ENCODE measurements at regions not wholly inside any gene's neighbourhood (a gene's known extent, or its start where the extent isn't known, plus 50 kb on each side); places are given as distances from the start of the nearest gene placed in this dataset.

- Histone ChIP-seq H3K4me2 (no peak overlapping the region), H3K36me3 (ENCODE audit: insufficient read depth) (no peaks in the 10 kb centered on the region), H3K4me3 (no peak overlapping the region), H2AFZ (no peak overlapping the region), H3K27ac (ENCODE audit: low read depth) (no peak overlapping the region), H3K9me2 (ENCODE audit: insufficient read depth) (0 out of 2 replicates have a peak, but pooled peaks cover 2% of the 10 kb centered on the region), H4K20me1 (replicated peaks; ENCODE audit: insufficient read depth) (no peaks in the 10 kb centered on the region), H3K79me2 (replicated peaks; ENCODE audit: insufficient read depth) (no peaks in the 10 kb centered on the region), H3F3A (replicated peaks; ENCODE audit: low read depth) (no peaks in the 10 kb centered on the region), H3K4me1 (ENCODE audit: insufficient read depth) (no peaks in the 10 kb centered on the region), H3K27me3 (ENCODE audit: insufficient read depth) (no peaks in the 10 kb centered on the region)
- no peak for DNase-seq (ENCODE audit: low spot score)
- Mint-ChIP-seq H3K36me3 (ENCODE audit: low read depth) (no peaks in the 10 kb centered on the region), H3K27ac (no peak overlapping the region), H3K4me3 (no peak overlapping the region), H3K9me3 (0 out of 3 replicates have a peak, but pooled peaks cover 4% of the 10 kb centered on the region), H3K27me3 (ENCODE audit: insufficient read depth, low read depth, poor library complexity) (no peaks in the 10 kb centered on the region), H3K4me1 (no peaks in the 10 kb centered on the region)
- TF ChIP-seq CTCF (conservative IDR thresholded peaks at IDR 0.05; ENCODE audit: low read depth in 2 of 2): peak in 1 of 2 experiments; percentile 18; a peak in 1 of 4 replicates
- TF ChIP-seq ETS1 (IDR thresholded peaks at IDR 0.05): no peak
- no peak for ATAC-seq
Measured at GRCh38 chr5:93092349-93093105, 488.5 kb downstream of the NR2F1-AS1 start.

- H2AFZ ChIP-seq: no peak overlapping the region
- no peak overlapping the region for H3K4me2 ChIP-seq
- no peak overlapping the region for H3K27ac Mint-ChIP-seq
- H3K79me2 ChIP-seq (replicated peaks; ENCODE audit: insufficient read depth): no peaks in the 10 kb centered on the region
- H3K27ac ChIP-seq (ENCODE audit: low read depth): no peak overlapping the region
- no peak for DNase-seq (ENCODE audit: low spot score)
- H3K27me3 Mint-ChIP-seq (ENCODE audit: insufficient read depth, low read depth, poor library complexity): no peaks in the 10 kb centered on the region
- no peaks in the 10 kb centered on the region for H4K20me1 ChIP-seq (replicated peaks; ENCODE audit: insufficient read depth)
- H3K4me1 Mint-ChIP-seq: no peaks in the 10 kb centered on the region
- no peaks in the 10 kb centered on the region for H3K27me3 ChIP-seq (ENCODE audit: insufficient read depth)
- H3K4me3 Mint-ChIP-seq: no peak overlapping the region
- H3K4me1 ChIP-seq (ENCODE audit: insufficient read depth): no peaks in the 10 kb centered on the region
- H3K4me3 ChIP-seq: no peak overlapping the region
- H3F3A ChIP-seq (replicated peaks; ENCODE audit: low read depth): no peaks in the 10 kb centered on the region
- ATAC-seq: no peak
- H3K36me3 ChIP-seq (ENCODE audit: insufficient read depth): no peaks in the 10 kb centered on the region
- H3K36me3 Mint-ChIP-seq (ENCODE audit: low read depth): no peaks in the 10 kb centered on the region
- H3K9me2 ChIP-seq (ENCODE audit: insufficient read depth): no peaks in the 10 kb centered on the region
- H3K9me3 Mint-ChIP-seq: no peaks in the 10 kb centered on the region
- TF ChIP-seq ETS1 (IDR thresholded peaks at IDR 0.05) (no peak), ZNF331 (CRISPR knock-in tag; IDR thresholded peaks at IDR 0.05; ENCODE audit: low read depth) (no peak), EZH2 (IDR thresholded peaks at IDR 0.05; ENCODE audit: low read depth, unreplicated experiment) (no peak), REST (IDR thresholded peaks at IDR 0.05; ENCODE audit: unreplicated experiment) (no peak), POLR2AphosphoS5 (IDR thresholded peaks at IDR 0.05; ENCODE audit: low read depth) (no peak)
Measured at GRCh38 chr5:93090698-93091097, 490.3 kb downstream of the NR2F1-AS1 start.

Data from GM23338 (cell line).